Cardiac muscle cell (in vitro differentiated cells and primary cell): ENCODE measurements at regions not wholly inside any gene's neighbourhood (a gene's known extent, or its start where the extent isn't known, plus 50 kb on each side); places are given as distances from the start of the nearest gene placed in this dataset.
A peak's percentile ranks its signal among the peaks of the same experiment; 100 is the strongest.

Experiments
- DNase-seq, 2 donors: peaks; one replicate each; pipeline versions ENCODE4 v3.0.0 to v3.0.0-alpha.2; 2010 to 2017; ENCODE audit warnings: low read depth in 1 of 2, low spot score in 1 of 2
- H3K27ac ChIP-seq: fragments of 200-600 bp; sonication (generic); 2 replicates; pipeline ENCODE4 v1.5.1; 2016
- H3K27me3 ChIP-seq: fragments of 200-600 bp; sonication (generic); 2 replicates; pipeline ENCODE4 v1.6.0; 2016; ENCODE audit warnings: control low read depth
- H3K36me3 ChIP-seq: fragments of 200-600 bp; sonication (generic); 2 replicates; pipeline ENCODE4 v1.5.1; 2016; ENCODE audit warnings: control low read depth
- H3K4me1 ChIP-seq: fragments of 200-600 bp; sonication (generic); 2 replicates; pipeline ENCODE4 v1.8.1; 2017; ENCODE audit warnings: low read depth, mild to moderate bottlenecking, mixed run types
- H3K4me3 ChIP-seq: fragments of 200-600 bp; sonication (generic); 2 replicates; pipeline ENCODE4 v1.5.1; 2016; ENCODE audit warnings: mild to moderate bottlenecking
- H3K9me3 ChIP-seq: fragments of 200-600 bp; sonication (generic); 2 replicates; pipeline ENCODE4 v1.5.1; 2017; ENCODE audit warnings: low read depth, mild to moderate bottlenecking, control low read depth
- TF ChIP-seq, protein P1 (sequence below): IDR thresholded peaks from 2 replicates; pipeline ENCODE4 v1.5.1; 2012; ENCODE audit warnings: low read depth, mild to moderate bottlenecking, low read length

DNA sequence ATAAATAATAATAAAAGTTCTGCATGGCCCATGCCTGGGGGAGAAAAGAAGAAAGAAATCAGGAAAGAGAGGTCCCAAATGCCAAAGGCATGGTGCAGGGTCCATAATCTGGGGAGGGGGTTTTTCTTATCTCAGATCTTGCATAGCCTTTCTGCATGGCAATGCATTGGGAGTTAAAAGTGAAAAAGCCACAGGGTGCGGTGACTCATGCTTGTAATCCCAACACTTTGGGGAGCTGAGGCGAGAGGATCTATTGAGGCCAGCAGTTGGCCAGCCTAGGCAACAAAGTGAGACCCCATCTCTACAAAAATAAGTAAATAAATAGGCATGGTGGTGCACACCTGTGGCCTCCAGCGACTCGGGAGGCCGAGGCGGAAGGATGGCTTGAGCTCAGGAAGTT is 76.8 kb upstream of the GATA2 start:
- no peaks in the 10 kb centered on the region for H3K9me3 ChIP-seq
- H3K27me3 ChIP-seq, result no peaks in the 10 kb centered on the region
- H3K36me3 ChIP-seq, result no peaks in the 10 kb centered on the region
- DNase-seq, result no peak
- no peak overlapping the region for H3K27ac ChIP-seq
- H3K4me1 ChIP-seq, result no peaks in the 10 kb centered on the region
- TF ChIP-seq, protein P1, sequence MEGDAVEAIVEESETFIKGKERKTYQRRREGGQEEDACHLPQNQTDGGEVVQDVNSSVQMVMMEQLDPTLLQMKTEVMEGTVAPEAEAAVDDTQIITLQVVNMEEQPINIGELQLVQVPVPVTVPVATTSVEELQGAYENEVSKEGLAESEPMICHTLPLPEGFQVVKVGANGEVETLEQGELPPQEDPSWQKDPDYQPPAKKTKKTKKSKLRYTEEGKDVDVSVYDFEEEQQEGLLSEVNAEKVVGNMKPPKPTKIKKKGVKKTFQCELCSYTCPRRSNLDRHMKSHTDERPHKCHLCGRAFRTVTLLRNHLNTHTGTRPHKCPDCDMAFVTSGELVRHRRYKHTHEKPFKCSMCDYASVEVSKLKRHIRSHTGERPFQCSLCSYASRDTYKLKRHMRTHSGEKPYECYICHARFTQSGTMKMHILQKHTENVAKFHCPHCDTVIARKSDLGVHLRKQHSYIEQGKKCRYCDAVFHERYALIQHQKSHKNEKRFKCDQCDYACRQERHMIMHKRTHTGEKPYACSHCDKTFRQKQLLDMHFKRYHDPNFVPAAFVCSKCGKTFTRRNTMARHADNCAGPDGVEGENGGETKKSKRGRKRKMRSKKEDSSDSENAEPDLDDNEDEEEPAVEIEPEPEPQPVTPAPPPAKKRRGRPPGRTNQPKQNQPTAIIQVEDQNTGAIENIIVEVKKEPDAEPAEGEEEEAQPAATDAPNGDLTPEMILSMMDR, result no peak
- H3K4me3 ChIP-seq, result no peak overlapping the region

DNA sequence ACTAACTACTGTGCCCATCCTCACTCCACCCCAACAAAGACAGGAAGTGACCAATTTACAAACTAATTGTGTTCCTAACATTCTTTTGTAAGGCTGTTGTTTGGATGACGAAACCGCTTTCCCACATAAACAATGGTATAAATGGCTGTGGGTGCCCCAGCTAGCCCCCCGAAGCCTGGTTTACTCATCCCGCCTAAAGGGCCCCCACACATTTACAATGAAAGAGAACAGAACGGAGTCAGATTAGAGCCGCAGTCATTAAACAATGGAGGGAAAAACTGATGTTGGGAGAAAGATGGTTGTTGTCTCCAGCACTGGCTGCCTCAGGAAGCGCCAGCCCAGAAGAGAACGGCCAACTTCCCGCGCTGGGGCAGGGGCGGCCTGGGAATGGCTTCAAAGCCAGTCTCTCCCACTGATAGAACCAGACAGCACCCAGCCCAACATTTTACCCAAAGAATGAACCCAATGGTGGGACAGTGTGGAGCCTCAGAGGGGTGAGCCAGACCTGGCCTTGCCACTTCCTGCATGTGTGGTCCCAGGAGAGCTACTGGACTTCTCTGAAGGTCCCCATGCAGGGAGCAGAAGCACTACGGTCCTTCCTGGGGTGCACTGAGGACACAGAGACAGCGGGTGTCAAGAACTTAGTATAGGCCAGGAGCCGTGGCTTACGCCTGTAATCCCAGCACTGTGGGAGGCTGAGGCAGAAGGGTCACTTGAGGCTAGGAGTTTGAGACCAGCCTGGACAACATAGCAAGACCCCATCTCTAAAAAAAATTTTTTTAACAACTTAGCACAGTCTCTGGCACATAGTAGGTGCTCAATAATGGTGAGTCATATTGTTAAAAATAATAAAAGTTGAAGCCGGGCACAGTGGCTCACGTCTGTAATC is 75.8 kb upstream of the GATA2 start:
- Histone ChIP-seq H3K27ac (no peak overlapping the region), H3K4me3 (no peak overlapping the region), H3K9me3 (no peaks in the 10 kb centered on the region), H3K4me1 (no peaks in the 10 kb centered on the region), H3K27me3 (no peaks in the 10 kb centered on the region), H3K36me3 (no peaks in the 10 kb centered on the region)
- TF ChIP-seq, protein P1, result no peak
- no peak for DNase-seq

DNA sequence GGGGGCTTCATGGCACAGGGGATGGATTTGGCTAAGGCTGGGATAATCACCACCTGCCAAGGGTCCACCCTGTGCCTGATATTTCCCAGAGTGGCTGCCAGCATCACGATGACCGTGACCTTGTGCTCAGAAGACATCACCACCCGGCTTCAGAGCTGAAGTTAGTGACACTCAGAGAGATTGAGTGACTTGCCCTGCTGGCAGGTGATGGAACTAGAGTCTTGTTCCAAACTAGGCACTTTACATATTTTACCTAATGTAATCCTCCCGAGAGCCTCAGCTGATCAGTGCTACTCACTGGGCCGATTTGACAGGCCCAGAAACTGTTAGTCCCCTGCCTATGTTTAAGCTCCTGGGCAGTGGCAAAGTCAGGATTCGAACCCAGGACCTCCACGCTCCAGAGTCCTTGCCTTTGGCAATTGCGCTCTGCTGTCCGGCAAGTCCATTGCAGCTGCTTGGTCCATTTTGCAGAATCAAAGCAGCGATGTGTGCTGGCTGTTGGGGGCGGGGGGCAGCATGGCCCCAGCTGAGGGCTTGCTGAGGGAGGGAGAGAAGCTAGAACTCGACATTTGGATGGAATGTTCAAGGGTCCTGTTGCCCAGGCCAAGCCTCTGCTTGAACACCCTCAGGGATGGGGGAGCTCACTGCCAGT is 74.8 kb upstream of the GATA2 start:
- no peak for DNase-seq
- no peaks in the 10 kb centered on the region for H3K27me3 ChIP-seq
- no peak overlapping the region for H3K27ac ChIP-seq
- H3K36me3 ChIP-seq, result no peaks in the 10 kb centered on the region
- peaks cover 10% of the 10 kb centered on the region for H3K4me1 ChIP-seq
- TF ChIP-seq, protein P1, result no peak
- no peak overlapping the region for H3K4me3 ChIP-seq
- H3K9me3 ChIP-seq, result no peaks in the 10 kb centered on the region

DNA sequence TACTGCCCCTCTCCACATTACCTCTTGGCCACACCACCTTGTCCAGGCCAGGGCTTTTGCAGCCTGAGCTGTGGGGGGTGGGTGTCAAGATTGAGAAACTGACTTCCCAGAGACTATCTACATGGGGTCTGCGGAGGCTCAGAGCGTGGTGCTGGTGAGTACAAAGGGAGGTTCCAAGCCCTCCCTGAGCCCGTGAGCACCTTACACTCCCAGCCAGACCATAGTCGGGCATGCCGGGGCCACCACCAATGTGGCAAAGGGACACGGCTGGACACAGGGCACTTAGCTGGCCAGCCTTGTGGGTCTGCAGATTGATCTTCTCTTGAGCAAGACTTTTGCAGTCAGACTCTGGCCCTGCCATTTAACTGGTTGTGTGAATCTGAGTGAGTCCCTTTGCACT is 74.1 kb upstream of the GATA2 start:
- TF ChIP-seq, protein P1, result no peak
- no peaks in the 10 kb centered on the region for H3K36me3 ChIP-seq
- no peak overlapping the region for H3K4me3 ChIP-seq
- peaks cover 10% of the 10 kb centered on the region for H3K4me1 ChIP-seq
- H3K27ac ChIP-seq, result no peak overlapping the region
- no peak for DNase-seq
- H3K27me3 ChIP-seq, result no peaks in the 10 kb centered on the region
- no peaks in the 10 kb centered on the region for H3K9me3 ChIP-seq

DNA sequence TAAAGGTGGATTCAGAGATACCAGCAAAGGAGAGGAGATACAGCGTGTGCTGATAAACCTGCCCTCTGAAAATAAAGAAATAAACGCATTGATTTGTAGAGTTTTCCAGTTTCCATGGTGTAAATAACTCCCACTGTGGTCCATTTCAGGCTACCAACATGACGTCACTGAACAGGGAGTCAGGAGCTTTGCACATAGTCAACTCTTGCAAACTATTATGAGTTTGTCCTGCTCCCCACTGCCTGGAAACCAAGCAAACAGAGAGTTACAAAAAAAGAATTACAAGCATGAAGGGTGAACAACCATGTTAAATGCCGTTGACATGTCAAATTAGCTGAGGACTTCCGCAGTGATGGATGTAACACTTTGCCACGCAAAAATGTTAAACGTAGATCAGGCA is 70.4 kb upstream of the GATA2 start:
- peak overlapping the region; percentile 10 for H3K27ac ChIP-seq
- H3K4me1 ChIP-seq, result peaks cover 10% of the 10 kb centered on the region
- no peaks in the 10 kb centered on the region for H3K27me3 ChIP-seq
- DNase-seq, result peak in 1 of 2 donors; percentile 13
- TF ChIP-seq, protein P1, result no peak
- H3K36me3 ChIP-seq, result no peaks in the 10 kb centered on the region
- H3K4me3 ChIP-seq, result no peak overlapping the region
- H3K9me3 ChIP-seq, result no peaks in the 10 kb centered on the region
